ENCODE measurements at regions not wholly inside any gene's neighbourhood (a gene's known extent, or its start where the extent isn't known, plus 50 kb on each side); places are given as distances from the start of the nearest gene placed in this dataset.

- DNase-seq (ENCODE audit: low read depth): no peak
- Histone ChIP-seq H3K36me3 (ENCODE audit: control insufficient read depth, insufficient read depth, low read length) (no peaks in the 10 kb centered on the region), H3K4me3 (ENCODE audit: low read depth, low read length) (no peak overlapping the region), H3K27me3 (ENCODE audit: control insufficient read depth, insufficient read depth, low read length) (no peaks in the 10 kb centered on the region; the same call in 1 of the 2 replicates)
- TF ChIP-seq, protein P1, sequence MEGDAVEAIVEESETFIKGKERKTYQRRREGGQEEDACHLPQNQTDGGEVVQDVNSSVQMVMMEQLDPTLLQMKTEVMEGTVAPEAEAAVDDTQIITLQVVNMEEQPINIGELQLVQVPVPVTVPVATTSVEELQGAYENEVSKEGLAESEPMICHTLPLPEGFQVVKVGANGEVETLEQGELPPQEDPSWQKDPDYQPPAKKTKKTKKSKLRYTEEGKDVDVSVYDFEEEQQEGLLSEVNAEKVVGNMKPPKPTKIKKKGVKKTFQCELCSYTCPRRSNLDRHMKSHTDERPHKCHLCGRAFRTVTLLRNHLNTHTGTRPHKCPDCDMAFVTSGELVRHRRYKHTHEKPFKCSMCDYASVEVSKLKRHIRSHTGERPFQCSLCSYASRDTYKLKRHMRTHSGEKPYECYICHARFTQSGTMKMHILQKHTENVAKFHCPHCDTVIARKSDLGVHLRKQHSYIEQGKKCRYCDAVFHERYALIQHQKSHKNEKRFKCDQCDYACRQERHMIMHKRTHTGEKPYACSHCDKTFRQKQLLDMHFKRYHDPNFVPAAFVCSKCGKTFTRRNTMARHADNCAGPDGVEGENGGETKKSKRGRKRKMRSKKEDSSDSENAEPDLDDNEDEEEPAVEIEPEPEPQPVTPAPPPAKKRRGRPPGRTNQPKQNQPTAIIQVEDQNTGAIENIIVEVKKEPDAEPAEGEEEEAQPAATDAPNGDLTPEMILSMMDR (IDR thresholded peaks at IDR 0.05; ENCODE audit: insufficient read depth, low read depth, low read length): no peak
- POLR2A ChIA-PET: no interaction called here
- CTCF ChIA-PET: no interaction called here
Measured at GRCh38 chr20:24771542-24772061, 177.5 kb upstream of the CST7 start.

GRCh38 chr20:24772667-24773066 is 176.4 kb upstream of the CST7 start:
- H3K4me3 ChIP-seq (ENCODE audit: low read depth, low read length): no peak overlapping the region
- POLR2A ChIA-PET: no interaction called here
- CTCF ChIA-PET: no interaction called here
- H3K36me3 ChIP-seq (ENCODE audit: control insufficient read depth, insufficient read depth, low read length): no peaks in the 10 kb centered on the region
- no peak for DNase-seq (ENCODE audit: low read depth)
- H3K27me3 ChIP-seq (ENCODE audit: control insufficient read depth, insufficient read depth, low read length): peaks cover 1% of the 10 kb centered on the region; the same call in 1 of the 2 replicates
- TF ChIP-seq, protein P1 (IDR thresholded peaks at IDR 0.05; ENCODE audit: insufficient read depth, low read depth, low read length): no peak

DNA sequence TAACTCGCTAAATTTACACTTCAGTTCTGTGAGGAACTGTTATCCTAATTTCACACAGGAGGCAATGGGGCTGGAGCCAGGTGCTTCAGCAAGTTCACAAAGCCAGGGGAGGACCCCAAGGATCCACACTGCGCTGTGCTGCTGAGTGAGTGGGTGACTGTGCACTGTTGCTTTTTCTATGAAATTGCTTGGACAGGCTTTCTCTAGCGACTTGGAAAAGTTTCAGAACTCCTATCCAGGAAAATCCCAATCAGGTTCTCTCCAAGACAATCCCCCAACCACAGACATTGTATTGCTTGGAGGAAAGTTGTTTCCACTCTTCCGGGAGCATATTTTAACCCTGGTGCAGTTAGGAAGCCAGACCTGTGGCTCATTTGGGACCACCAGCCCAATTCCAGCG is 175.9 kb upstream of the CST7 start:
- TF ChIP-seq, protein P1 (IDR thresholded peaks at IDR 0.05; ENCODE audit: insufficient read depth, low read depth, low read length): no peak
- POLR2A ChIA-PET: no interaction called here

GRCh38 chr20:24773751-24774201 is 175.3 kb upstream of the CST7 start:
- POLR2A ChIA-PET: no interaction called here

More for the DNA sequence above, 175.9 kb upstream of the CST7 start:
- DNase-seq (ENCODE audit: low read depth): no peak
- Histone ChIP-seq H3K27me3 (ENCODE audit: control insufficient read depth, insufficient read depth, low read length) (peaks cover 2% of the 10 kb centered on the region; the same call in 1 of the 2 replicates), H3K36me3 (ENCODE audit: control insufficient read depth, insufficient read depth, low read length) (no peaks in the 10 kb centered on the region), H3K4me3 (ENCODE audit: low read depth, low read length) (no peak overlapping the region)
- CTCF ChIA-PET: no interaction called here

DNA sequence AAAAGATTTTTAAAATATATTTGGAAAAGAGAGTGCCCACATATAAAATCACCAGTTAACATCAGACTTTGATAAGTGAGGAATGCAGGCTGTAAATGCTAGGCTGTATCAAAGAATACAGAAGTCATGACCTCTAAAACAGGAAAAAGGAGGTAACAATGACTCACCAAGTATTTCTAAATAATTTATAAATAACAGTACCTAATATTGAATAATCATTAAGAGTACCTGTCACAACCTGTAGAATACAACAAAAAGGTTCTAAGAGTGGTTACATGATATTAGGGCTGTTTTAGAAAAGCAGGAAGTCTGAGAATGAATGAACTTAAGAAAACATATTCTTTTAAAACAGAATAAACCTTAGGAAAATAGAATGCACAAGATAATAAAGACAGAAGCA is 173.1 kb upstream of the CST7 start:
- ChIA-PET POLR2A (no interaction called here), CTCF (no interaction called here)
- Histone ChIP-seq H3K27me3 (ENCODE audit: control insufficient read depth, insufficient read depth, low read length) (peaks cover 2% of the 10 kb centered on the region), H3K36me3 (ENCODE audit: control insufficient read depth, insufficient read depth, low read length) (no peaks in the 10 kb centered on the region), H3K4me3 (ENCODE audit: low read depth, low read length) (no peak overlapping the region)
- TF ChIP-seq, protein P1 (IDR thresholded peaks at IDR 0.05; ENCODE audit: insufficient read depth, low read depth, low read length): no peak
- no peak for DNase-seq (ENCODE audit: low read depth)

More at GRCh38 chr20:24773751-24774201, 175.3 kb upstream of the CST7 start:
- DNase-seq (ENCODE audit: low read depth): peak; percentile 74
- Histone ChIP-seq H3K27me3 (ENCODE audit: control insufficient read depth, insufficient read depth, low read length) (peaks cover 2% of the 10 kb centered on the region; the same call in 1 of the 2 replicates), H3K4me3 (ENCODE audit: low read depth, low read length) (no peak overlapping the region), H3K36me3 (ENCODE audit: control insufficient read depth, insufficient read depth, low read length) (no peaks in the 10 kb centered on the region)
- CTCF ChIA-PET: interaction anchor here (0.6 kb wide), 1 partner anchor 227 kb away, joined by 3 read pairs; no protein-coding TSS in a partner anchor
- TF ChIP-seq, protein P1 (IDR thresholded peaks at IDR 0.05; ENCODE audit: insufficient read depth, low read depth, low read length): no peak
